ENCODE measurements at regions not wholly inside any gene's neighbourhood (a gene's known extent, or its start where the extent isn't known, plus 50 kb on each side); places are given as distances from the start of the nearest gene placed in this dataset.
"Not testable (repeated sequence)": the region's sequence is repeated elsewhere in the genome, so short reads cannot be mapped to it uniquely, and the experiment has no call there.

DNA sequence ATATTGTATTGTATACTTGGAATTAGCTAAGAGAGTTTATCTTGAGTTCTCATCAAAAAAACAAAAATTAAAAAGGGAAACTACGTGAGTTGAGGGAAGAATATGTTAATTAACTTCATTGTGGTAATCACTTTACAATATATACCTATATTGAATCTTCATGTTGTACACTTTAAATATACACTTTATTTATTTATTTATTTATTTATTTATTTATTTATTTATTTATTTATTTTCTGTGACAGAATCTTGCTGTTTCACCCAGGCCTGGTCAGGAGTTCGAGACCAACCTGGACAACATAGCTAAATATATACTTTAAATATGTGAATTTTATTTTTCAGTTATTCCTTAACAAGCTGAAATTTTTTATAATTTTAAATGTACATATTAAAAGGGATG is 74.1 kb downstream of the VIP start:
- Histone ChIP-seq H3K36me3 (no peaks in the 10 kb centered on the region), H3K27ac (no peak overlapping the region), H3K4me3 (no peak overlapping the region), H3K4me1 (no peaks in the 10 kb centered on the region), H3K9me3 (no peaks in the 10 kb centered on the region), H3K27me3 (no peaks in the 10 kb centered on the region)
- no peak for DNase-seq
- intact Hi-C loops (cut with DNase I; ENCODE audit: low total_unique reads): no loop called here
- WGBS, 2 donors (ENCODE audit: low coverage in 1 of 2): 62 to 69% methylated on average over 2 of the region's 2 CpGs
- TF ChIP-seq, protein P1, sequence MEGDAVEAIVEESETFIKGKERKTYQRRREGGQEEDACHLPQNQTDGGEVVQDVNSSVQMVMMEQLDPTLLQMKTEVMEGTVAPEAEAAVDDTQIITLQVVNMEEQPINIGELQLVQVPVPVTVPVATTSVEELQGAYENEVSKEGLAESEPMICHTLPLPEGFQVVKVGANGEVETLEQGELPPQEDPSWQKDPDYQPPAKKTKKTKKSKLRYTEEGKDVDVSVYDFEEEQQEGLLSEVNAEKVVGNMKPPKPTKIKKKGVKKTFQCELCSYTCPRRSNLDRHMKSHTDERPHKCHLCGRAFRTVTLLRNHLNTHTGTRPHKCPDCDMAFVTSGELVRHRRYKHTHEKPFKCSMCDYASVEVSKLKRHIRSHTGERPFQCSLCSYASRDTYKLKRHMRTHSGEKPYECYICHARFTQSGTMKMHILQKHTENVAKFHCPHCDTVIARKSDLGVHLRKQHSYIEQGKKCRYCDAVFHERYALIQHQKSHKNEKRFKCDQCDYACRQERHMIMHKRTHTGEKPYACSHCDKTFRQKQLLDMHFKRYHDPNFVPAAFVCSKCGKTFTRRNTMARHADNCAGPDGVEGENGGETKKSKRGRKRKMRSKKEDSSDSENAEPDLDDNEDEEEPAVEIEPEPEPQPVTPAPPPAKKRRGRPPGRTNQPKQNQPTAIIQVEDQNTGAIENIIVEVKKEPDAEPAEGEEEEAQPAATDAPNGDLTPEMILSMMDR (IDR thresholded peaks at IDR 0.05): no peak
- TF ChIP-seq POLR2AphosphoS5 (IDR thresholded peaks at IDR 0.05) (no peak), EP300 (IDR thresholded peaks at IDR 0.05; ENCODE audit: low read depth) (no peak), POLR2A (IDR thresholded peaks at IDR 0.05) (no peak)
- in situ Hi-C loops (cut with MboI; ENCODE audit: low pct_ligation_motif_present in 1 of 4, low pct_unique_long_range_greater_than_20kb in 1 of 4, low sequenced_read_pairs in 3 of 4): no loop called here

DNA sequence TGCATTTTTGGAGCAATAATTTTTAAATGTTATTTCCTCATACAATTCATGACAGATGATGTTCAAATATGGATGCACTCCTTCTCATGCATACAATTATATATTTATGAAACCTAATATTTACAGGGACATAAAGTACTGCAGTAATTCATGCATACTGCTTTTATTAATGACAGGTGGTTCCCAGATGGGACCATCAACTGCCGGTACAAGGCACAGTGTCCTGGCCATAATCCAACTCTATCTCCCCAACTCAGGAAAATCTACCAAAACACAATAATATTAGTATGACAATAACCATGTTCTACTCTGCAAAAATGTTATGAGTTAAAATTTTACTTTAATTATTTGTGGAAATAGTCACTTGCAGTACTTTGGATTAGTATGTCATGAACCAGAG is 77.8 kb downstream of the VIP start:
- Histone ChIP-seq H3K4me1 (no peaks in the 10 kb centered on the region), H3K27me3 (no peaks in the 10 kb centered on the region), H3K36me3 (no peaks in the 10 kb centered on the region), H3K27ac (no peak overlapping the region), H3K4me3 (no peak overlapping the region), H3K9me3 (no peaks in the 10 kb centered on the region)
- in situ Hi-C loops (cut with MboI; ENCODE audit: low pct_ligation_motif_present in 1 of 4, low pct_unique_long_range_greater_than_20kb in 1 of 4, low sequenced_read_pairs in 3 of 4): no loop called here
- 38 to 50% methylated on average over 1 of the region's 1 CpG for WGBS, 2 donors (ENCODE audit: low coverage in 1 of 2)
- no peak for DNase-seq
- intact Hi-C loops (cut with DNase I; ENCODE audit: low total_unique reads): no loop called here
- TF ChIP-seq, protein P1 (IDR thresholded peaks at IDR 0.05): no peak
- no peak for TF ChIP-seq POLR2A (IDR thresholded peaks at IDR 0.05)
- no peak for TF ChIP-seq POLR2AphosphoS5 (IDR thresholded peaks at IDR 0.05)
- no peak for TF ChIP-seq EP300 (IDR thresholded peaks at IDR 0.05; ENCODE audit: low read depth)

DNA sequence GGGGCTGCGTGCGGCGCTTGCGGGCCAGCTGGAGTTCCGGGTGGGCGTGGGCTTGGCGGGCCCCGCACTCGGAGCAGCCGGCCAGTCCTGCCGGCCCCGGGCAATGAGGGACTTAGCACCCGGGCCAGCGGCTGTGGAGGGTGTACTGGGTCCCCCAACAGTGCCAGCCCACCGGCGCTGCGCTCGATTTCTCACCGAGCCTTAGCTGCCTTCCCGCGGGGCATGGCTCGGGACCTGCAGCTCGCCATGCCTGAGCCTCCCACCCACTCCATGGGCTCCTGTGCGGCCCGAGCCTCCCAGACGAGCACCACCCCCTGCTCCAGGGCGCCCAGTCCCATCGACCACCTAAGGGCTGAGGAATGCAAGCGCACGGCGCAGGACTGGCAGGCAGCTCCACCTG is 83.8 kb downstream of the VIP start:
- H3K4me3 ChIP-seq; intact Hi-C loops (cut with DNase I; ENCODE audit: low total_unique reads); H3K27me3 ChIP-seq; in situ Hi-C loops (cut with MboI; ENCODE audit: low pct_ligation_motif_present in 1 of 4, low pct_unique_long_range_greater_than_20kb in 1 of 4, low sequenced_read_pairs in 3 of 4); H3K9me3 ChIP-seq; DNase-seq; H3K27ac ChIP-seq; H3K36me3 ChIP-seq; H3K4me1 ChIP-seq: not testable (repeated sequence)
- WGBS, 2 donors (ENCODE audit: low coverage in 1 of 2): 90% methylated on average over 31 of the region's 31 CpGs; no CpG with 5 or more reads in 1 of the 2 donors

DNA sequence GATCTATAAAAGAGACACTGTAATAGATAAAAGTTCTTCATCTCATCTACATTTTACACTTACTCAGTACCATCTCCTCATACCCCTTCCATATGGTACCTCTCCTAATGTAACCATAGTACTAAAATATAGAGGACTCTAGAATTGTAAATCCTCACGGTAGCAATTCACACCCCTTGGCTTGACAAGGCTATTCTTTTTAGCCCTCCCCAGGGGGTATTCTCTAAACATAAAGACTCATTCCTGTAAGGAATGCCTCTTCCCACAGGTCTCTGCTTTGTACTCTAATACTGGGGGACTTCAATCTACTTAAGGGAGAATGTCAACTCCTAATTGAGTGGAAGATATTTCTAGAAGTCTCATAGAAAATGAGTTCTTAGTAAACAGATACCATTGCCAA is 85.9 kb downstream of the VIP start:
- DNase-seq: no peak
- H3K4me3 ChIP-seq: no peak overlapping the region
- H3K9me3 ChIP-seq: no peaks in the 10 kb centered on the region
- TF ChIP-seq POLR2AphosphoS5 (IDR thresholded peaks at IDR 0.05) (no peak), POLR2A (IDR thresholded peaks at IDR 0.05) (no peak), EP300 (IDR thresholded peaks at IDR 0.05; ENCODE audit: low read depth) (no peak)
- TF ChIP-seq, protein P1 (IDR thresholded peaks at IDR 0.05): no peak
- H3K4me1 ChIP-seq: no peaks in the 10 kb centered on the region
- in situ Hi-C loops (cut with MboI; ENCODE audit: low pct_ligation_motif_present in 1 of 4, low pct_unique_long_range_greater_than_20kb in 1 of 4, low sequenced_read_pairs in 3 of 4) (no loop called here), intact Hi-C loops (cut with DNase I; ENCODE audit: low total_unique reads) (no loop called here)
- no peaks in the 10 kb centered on the region for H3K27me3 ChIP-seq
- no peak overlapping the region for H3K27ac ChIP-seq
- WGBS, 2 donors (ENCODE audit: low coverage in 1 of 2): 18 to 40% methylated on average over 1 of the region's 1 CpG
- no peaks in the 10 kb centered on the region for H3K36me3 ChIP-seq

DNA sequence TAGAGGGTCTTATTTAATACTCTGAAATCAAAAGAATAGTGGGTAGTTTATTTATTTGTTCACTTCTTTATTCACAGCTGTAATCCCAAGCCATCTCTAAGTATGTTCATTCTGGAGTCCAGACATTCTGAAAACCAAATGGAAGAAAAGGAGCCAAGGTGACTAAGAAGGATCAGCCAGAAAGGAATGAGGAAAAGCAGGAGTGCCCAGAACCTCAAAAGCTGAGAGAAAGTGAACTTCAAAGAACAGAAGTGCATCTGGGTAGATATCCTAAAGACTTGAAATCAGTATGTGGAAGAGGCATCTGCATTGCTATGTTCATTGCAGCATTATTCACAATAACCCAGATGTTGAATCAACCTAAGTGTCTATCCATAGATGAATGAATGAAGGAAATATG is 94.8 kb downstream of the VIP start:
- Histone ChIP-seq H3K36me3 (no peaks in the 10 kb centered on the region), H3K9me3 (no peaks in the 10 kb centered on the region), H3K4me3 (no peak overlapping the region), H3K4me1 (no peaks in the 10 kb centered on the region), H3K27ac (no peak overlapping the region), H3K27me3 (no peaks in the 10 kb centered on the region)
- intact Hi-C loops (cut with DNase I; ENCODE audit: low total_unique reads): no loop called here
- TF ChIP-seq POLR2A (IDR thresholded peaks at IDR 0.05): no peak
- no peak for TF ChIP-seq EP300 (IDR thresholded peaks at IDR 0.05; ENCODE audit: low read depth)
- no peak for TF ChIP-seq POLR2AphosphoS5 (IDR thresholded peaks at IDR 0.05)
- TF ChIP-seq, protein P1 (IDR thresholded peaks at IDR 0.05): no peak
- in situ Hi-C loops (cut with MboI; ENCODE audit: low pct_ligation_motif_present in 1 of 4, low pct_unique_long_range_greater_than_20kb in 1 of 4, low sequenced_read_pairs in 3 of 4): no loop called here
- DNase-seq: no peak

All from transverse colon (tissue), 4 donors.